ENCODE measurements at regions not wholly inside any gene's neighbourhood (a gene's known extent, or its start where the extent isn't known, plus 50 kb on each side); places are given as distances from the start of the nearest gene placed in this dataset.

GRCh38 chr12:91912178-91912577 lies 233.5 kb downstream of the BTG1 start:
- Histone ChIP-seq H3K27me3 (no peaks in the 10 kb centered on the region), H3K36me3 (no peaks in the 10 kb centered on the region), H3K9me3 (no peaks in the 10 kb centered on the region), H3K4me1 (no peaks in the 10 kb centered on the region), H3K4me3 (no peak overlapping the region), H3K27ac (no peak overlapping the region)
- TF ChIP-seq CTCF (IDR thresholded peaks at IDR 0.05): no peak
- no peak for TF ChIP-seq POLR2A (IDR thresholded peaks at IDR 0.05)
- intact Hi-C loops (cut with DNase I; ENCODE audit: low total_unique reads): no loop called here
- DNase-seq: no peak

- Histone ChIP-seq H3K9me3 (no peaks in the 10 kb centered on the region), H3K4me1 (no peaks in the 10 kb centered on the region), H3K4me3 (no peak overlapping the region), H3K36me3 (no peaks in the 10 kb centered on the region), H3K27me3 (no peaks in the 10 kb centered on the region), H3K27ac (no peak overlapping the region)
- intact Hi-C loops (cut with DNase I; ENCODE audit: low total_unique reads): no loop called here
- TF ChIP-seq CTCF (IDR thresholded peaks at IDR 0.05) (no peak), POLR2A (IDR thresholded peaks at IDR 0.05) (no peak)
- no peak for DNase-seq
These were observed 234.7 kb downstream of the BTG1 start for GRCh38 chr12:91910871-91911388.

- TF ChIP-seq POLR2A (IDR thresholded peaks at IDR 0.05): no peak
- no peak for TF ChIP-seq CTCF (IDR thresholded peaks at IDR 0.05)
- Histone ChIP-seq H3K36me3 (no peaks in the 10 kb centered on the region), H3K4me1 (no peaks in the 10 kb centered on the region), H3K4me3 (no peak overlapping the region), H3K9me3 (no peaks in the 10 kb centered on the region), H3K27me3 (no peaks in the 10 kb centered on the region), H3K27ac (no peak overlapping the region)
- intact Hi-C loops (cut with DNase I; ENCODE audit: low total_unique reads): no loop called here
- no peak for DNase-seq
These were observed 242.6 kb downstream of the BTG1 start for GRCh38 chr12:91902860-91903683.

- no peak for TF ChIP-seq POLR2A (IDR thresholded peaks at IDR 0.05)
- no peak for TF ChIP-seq CTCF (IDR thresholded peaks at IDR 0.05)
- DNase-seq: no peak
- intact Hi-C loops (cut with DNase I; ENCODE audit: low total_unique reads): no loop called here
- no peak overlapping the region for H3K4me3 ChIP-seq
- no peaks in the 10 kb centered on the region for H3K4me1 ChIP-seq
- H3K9me3 ChIP-seq: no peaks in the 10 kb centered on the region
- no peaks in the 10 kb centered on the region for H3K36me3 ChIP-seq
- no peak overlapping the region for H3K27ac ChIP-seq
- no peaks in the 10 kb centered on the region for H3K27me3 ChIP-seq
These were observed 244.1 kb downstream of the BTG1 start for GRCh38 chr12:91901381-91902074.

GRCh38 chr12:91900971-91901370 lies 244.7 kb downstream of the BTG1 start:
- no peak overlapping the region for H3K27ac ChIP-seq
- no peak overlapping the region for H3K4me3 ChIP-seq
- DNase-seq: no peak
- no peak for TF ChIP-seq CTCF (IDR thresholded peaks at IDR 0.05)
- TF ChIP-seq POLR2A (IDR thresholded peaks at IDR 0.05): no peak
- H3K36me3 ChIP-seq: no peaks in the 10 kb centered on the region
- H3K27me3 ChIP-seq: no peaks in the 10 kb centered on the region
- H3K9me3 ChIP-seq: no peaks in the 10 kb centered on the region
- H3K4me1 ChIP-seq: no peaks in the 10 kb centered on the region
- intact Hi-C loops (cut with DNase I; ENCODE audit: low total_unique reads): no loop called here

All from uterus (tissue), 3 donors.